Nephron progenitor cell (in vitro differentiated cells): ENCODE measurements at regions not wholly inside any gene's neighbourhood (a gene's known extent, or its start where the extent isn't known, plus 50 kb on each side); places are given as distances from the start of the nearest gene placed in this dataset.

ENCODE experiments used
- DNase-seq: peaks from one replicate; pipeline ENCODE4 v3.0.0; 2021
- H3K27ac Mint-ChIP-seq: 2 replicates; pipeline ENCODE4 v1.8.0; 2021; ENCODE audit warnings: mild to moderate bottlenecking, moderate library complexity, mixed read lengths
- H3K27me3 Mint-ChIP-seq: 2 replicates; pipeline ENCODE4 v1.8.0; 2021; ENCODE audit warnings: mild to moderate bottlenecking, low read depth, mixed read lengths; ENCODE audit not compliant: poor library complexity
- H3K36me3 Mint-ChIP-seq: 2 replicates; pipeline ENCODE4 v1.8.0; 2021; ENCODE audit warnings: low read depth, mixed read lengths
- H3K4me1 Mint-ChIP-seq: 2 replicates; pipeline ENCODE4 v1.8.0; 2021; ENCODE audit warnings: mixed read lengths
- H3K4me3 Mint-ChIP-seq: 2 replicates; pipeline ENCODE4 v1.8.0; 2021; ENCODE audit warnings: mild to moderate bottlenecking, moderate library complexity, mixed read lengths
- H3K9me3 Mint-ChIP-seq: 2 replicates; pipeline ENCODE4 v1.8.0; 2021; ENCODE audit warnings: mild to moderate bottlenecking, moderate library complexity, mixed read lengths
- TF ChIP-seq, protein P1 (sequence below): fragments of 200-600 bp; sonication (generic); IDR thresholded peaks from 2 replicates; pipeline ENCODE4 v1.5.0; 2021; ENCODE audit warnings: antibody characterized with exemption

DNA sequence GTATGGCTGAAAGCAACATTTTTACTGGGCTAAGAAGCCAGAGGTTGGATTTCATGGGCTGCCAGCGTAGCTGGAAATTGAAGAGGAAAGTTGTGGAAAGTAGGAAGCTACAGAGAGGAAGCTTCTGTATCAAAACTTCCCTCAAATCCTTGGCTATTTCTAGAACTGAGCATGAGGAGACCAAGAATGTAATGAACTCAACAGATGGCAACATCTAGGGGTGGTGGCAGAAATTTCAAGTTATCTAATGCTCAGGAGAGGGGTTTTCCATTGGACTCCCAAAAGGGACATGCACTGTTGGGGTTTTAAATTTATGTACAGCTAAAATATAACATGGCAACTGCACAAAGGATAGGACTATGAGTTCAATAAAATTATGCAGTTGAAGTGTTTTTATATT is 151.3 kb downstream of the DHRS2 start:
- Mint-ChIP-seq H3K4me1 (no peaks in the 10 kb centered on the region), H3K36me3 (no peaks in the 10 kb centered on the region), H3K9me3 (peaks cover 30% of the 10 kb centered on the region), H3K27me3 (peaks cover 20% of the 10 kb centered on the region), H3K4me3 (no peak overlapping the region), H3K27ac (no peak overlapping the region)
- TF ChIP-seq, protein P1, sequence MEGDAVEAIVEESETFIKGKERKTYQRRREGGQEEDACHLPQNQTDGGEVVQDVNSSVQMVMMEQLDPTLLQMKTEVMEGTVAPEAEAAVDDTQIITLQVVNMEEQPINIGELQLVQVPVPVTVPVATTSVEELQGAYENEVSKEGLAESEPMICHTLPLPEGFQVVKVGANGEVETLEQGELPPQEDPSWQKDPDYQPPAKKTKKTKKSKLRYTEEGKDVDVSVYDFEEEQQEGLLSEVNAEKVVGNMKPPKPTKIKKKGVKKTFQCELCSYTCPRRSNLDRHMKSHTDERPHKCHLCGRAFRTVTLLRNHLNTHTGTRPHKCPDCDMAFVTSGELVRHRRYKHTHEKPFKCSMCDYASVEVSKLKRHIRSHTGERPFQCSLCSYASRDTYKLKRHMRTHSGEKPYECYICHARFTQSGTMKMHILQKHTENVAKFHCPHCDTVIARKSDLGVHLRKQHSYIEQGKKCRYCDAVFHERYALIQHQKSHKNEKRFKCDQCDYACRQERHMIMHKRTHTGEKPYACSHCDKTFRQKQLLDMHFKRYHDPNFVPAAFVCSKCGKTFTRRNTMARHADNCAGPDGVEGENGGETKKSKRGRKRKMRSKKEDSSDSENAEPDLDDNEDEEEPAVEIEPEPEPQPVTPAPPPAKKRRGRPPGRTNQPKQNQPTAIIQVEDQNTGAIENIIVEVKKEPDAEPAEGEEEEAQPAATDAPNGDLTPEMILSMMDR, result no peak
- no peak for DNase-seq

DNA sequence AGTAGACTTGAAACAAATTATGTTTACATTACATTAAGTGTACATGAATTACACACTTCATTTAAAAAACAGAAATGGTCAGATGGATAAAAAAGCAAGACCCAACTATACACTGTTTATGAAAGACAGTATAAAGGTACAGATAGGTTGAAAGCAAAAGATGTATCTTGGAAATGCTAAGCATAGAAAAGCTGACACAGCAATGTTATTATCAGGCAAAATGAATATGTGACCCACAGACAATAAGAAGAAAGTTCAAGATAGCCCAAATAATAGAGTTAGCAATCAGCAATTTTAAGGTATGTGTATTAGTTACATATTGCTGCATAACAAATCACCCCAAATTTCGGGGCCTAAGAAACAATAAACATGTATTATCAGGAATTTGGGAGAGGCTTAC is 153.5 kb downstream of the DHRS2 start:
- DNase-seq, result no peak
- Mint-ChIP-seq H3K4me1 (no peaks in the 10 kb centered on the region), H3K27ac (no peak overlapping the region), H3K36me3 (no peaks in the 10 kb centered on the region), H3K9me3 (peaks cover 34% of the 10 kb centered on the region), H3K4me3 (no peak overlapping the region), H3K27me3 (peaks cover 35% of the 10 kb centered on the region)
- TF ChIP-seq, protein P1, result no peak

DNA sequence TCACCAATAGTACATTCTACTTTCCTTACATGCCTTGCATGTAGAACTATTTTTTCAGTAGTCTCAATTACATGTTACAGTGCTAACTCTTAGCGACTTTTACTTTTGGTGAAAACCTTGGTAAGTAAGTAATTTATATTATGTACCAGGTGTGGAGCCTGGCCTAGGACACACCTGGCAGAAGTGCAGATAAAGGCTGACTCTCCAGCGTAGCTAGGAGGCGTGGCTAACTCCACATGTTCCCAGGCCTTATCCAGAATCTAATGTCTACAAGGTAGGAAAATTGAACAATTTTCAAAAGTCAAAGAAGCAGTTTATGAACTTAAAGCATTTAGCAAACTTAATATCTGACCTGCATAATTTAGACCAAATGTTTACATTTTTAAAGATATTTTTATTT is 157.4 kb downstream of the DHRS2 start:
- TF ChIP-seq, protein P1, result no peak
- Mint-ChIP-seq H3K9me3 (peaks cover 36% of the 10 kb centered on the region), H3K4me1 (no peaks in the 10 kb centered on the region), H3K27ac (no peak overlapping the region), H3K4me3 (no peak overlapping the region), H3K36me3 (no peaks in the 10 kb centered on the region), H3K27me3 (peaks cover 37% of the 10 kb centered on the region)
- no peak for DNase-seq

DNA sequence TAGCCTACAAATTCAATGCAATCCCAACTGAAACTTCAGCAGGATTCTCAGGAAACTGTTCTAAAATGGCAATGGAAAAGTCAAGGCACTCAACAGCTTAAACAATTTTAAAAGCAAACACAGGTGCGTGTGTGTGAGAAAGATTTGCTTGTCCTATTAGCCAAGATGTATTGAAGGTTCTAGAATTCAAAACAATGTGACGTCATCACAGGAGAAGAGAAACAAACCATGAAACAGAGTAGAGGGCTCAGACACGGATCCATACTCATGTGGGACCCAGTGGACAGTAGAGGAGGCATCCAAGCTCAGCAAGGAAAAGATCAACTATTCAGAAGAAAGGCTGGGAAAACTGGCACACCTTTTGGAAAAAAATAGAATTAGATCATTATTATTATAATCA is 152.8 kb upstream of the DHRS4 start:
- Mint-ChIP-seq H3K9me3 (peaks cover 33% of the 10 kb centered on the region), H3K4me3 (no peak overlapping the region), H3K27ac (no peak overlapping the region), H3K36me3 (no peaks in the 10 kb centered on the region), H3K4me1 (no peaks in the 10 kb centered on the region), H3K27me3 (peaks cover 34% of the 10 kb centered on the region)
- DNase-seq, result no peak
- TF ChIP-seq, protein P1, result no peak

DNA sequence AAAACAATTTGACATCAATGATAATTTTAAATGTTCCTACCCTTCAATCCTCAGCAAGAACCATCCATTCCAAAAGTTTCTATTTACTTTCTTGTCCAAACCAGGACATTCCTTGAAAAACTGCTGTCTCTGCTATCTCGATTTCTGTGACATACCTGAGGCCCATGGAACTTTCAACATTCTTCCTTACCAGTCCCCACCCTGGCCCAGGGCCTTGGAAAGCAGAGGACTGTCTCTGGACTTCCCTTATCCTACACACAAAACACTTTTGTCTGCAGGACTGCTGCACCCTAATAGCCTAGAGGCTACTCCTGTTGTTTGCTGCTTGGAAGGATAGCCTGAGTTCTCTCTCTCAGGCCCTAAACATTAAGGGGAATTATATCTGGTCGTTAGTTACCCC is 151.8 kb upstream of the DHRS4 start:
- peaks cover 34% of the 10 kb centered on the region for H3K27me3 Mint-ChIP-seq
- peaks cover 34% of the 10 kb centered on the region for H3K9me3 Mint-ChIP-seq
- H3K27ac Mint-ChIP-seq, result no peak overlapping the region
- no peaks in the 10 kb centered on the region for H3K36me3 Mint-ChIP-seq
- no peak overlapping the region for H3K4me3 Mint-ChIP-seq
- no peaks in the 10 kb centered on the region for H3K4me1 Mint-ChIP-seq
- no peak for DNase-seq
- TF ChIP-seq, protein P1, result no peak

DNA sequence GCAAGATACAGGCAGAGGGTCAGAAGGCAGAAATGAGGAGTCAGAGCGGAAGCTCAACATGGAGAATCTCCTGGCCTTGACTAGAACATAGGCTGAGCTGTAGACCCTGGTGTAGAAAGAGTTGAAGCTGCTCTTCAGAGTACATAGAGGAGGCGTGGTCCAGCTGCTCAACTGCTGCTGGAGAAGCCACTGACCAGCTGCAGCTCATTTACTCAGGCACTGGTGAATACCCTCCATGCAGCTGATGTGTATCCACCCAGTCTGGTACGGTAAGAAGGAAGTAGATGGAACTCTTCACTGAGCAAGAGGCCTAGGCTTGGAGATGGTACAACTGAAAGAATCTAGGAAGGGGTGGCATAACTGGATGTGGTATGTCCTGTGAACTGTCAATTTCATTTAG is 148.8 kb upstream of the DHRS4 start:
- peaks cover 19% of the 10 kb centered on the region for H3K9me3 Mint-ChIP-seq
- DNase-seq, result no peak
- H3K4me3 Mint-ChIP-seq, result no peak overlapping the region
- TF ChIP-seq, protein P1, result no peak
- H3K36me3 Mint-ChIP-seq, result no peaks in the 10 kb centered on the region
- no peaks in the 10 kb centered on the region for H3K4me1 Mint-ChIP-seq
- no peak overlapping the region for H3K27ac Mint-ChIP-seq
- H3K27me3 Mint-ChIP-seq, result peaks cover 16% of the 10 kb centered on the region
